ENCODE measurements at regions not wholly inside any gene's neighbourhood (a gene's known extent, or its start where the extent isn't known, plus 50 kb on each side); places are given as distances from the start of the nearest gene placed in this dataset.

- DNase-seq, result no peak
These were observed 201.0 kb upstream of the NAV2 start for GRCh38 chr11:19511413-19512183.

DNA sequence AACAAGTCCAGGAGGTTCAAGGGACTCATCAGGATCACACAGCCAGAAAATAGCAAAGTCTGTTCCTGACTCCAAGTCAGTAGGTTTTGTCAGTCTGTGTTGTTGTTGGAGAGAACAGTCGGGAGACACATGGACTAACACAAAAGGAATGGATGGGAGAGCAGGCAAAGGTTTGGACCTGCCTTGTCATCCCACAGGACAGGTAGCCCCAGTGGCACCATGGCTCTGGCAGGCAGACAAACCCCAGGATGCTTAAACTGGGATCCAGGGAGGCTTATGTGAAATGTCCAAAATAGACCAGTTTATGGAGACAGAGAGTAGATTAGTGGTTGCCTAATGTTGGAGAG lies 201.6 kb upstream of the NAV2 start:
- no peak for DNase-seq

DNA sequence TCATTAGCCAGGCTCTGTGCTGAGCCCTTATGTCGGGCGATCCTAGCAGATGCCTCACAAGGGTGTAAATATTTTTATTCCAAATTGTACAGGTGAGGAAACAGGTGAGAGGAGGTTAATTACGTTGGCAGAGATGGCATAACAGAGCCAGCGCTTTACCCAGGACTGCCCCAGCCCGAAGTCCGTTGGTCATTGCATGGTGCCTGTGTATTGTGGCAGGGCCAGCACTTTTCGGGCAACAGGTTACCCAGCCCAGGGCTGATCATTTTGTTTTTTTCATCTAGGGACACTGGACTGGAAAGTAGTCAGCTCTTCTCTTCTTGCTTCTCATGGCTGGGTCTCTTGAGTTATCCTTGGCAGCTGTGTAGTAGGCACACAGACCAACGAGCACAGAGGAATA lies 202.2 kb upstream of the NAV2 start:
- DNase-seq, result no peak

DNA sequence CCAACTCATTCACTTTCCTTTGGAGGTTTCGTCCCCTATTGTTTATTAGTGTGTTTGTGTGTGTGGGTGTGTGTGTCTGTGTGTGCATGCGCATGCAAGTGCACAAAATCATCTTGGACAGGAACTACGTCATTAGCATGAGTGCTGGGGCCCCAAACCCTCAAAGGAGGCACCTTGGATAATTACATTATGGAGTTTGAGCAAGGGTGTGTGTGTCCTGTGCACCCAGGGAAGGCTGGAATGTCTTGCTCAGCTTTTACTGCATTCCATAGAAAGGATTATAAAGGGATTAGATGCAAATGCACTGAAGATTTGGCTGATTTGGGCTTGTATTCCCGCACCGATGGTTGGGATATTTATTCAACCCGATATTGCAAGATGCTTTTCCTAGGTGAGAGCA lies 203.4 kb upstream of the NAV2 start:
- no peak for DNase-seq

- peak in 1 of 2 donors; percentile 0 for DNase-seq
These were observed 204.5 kb upstream of the NAV2 start for GRCh38 chr11:19508165-19508564.

DNA sequence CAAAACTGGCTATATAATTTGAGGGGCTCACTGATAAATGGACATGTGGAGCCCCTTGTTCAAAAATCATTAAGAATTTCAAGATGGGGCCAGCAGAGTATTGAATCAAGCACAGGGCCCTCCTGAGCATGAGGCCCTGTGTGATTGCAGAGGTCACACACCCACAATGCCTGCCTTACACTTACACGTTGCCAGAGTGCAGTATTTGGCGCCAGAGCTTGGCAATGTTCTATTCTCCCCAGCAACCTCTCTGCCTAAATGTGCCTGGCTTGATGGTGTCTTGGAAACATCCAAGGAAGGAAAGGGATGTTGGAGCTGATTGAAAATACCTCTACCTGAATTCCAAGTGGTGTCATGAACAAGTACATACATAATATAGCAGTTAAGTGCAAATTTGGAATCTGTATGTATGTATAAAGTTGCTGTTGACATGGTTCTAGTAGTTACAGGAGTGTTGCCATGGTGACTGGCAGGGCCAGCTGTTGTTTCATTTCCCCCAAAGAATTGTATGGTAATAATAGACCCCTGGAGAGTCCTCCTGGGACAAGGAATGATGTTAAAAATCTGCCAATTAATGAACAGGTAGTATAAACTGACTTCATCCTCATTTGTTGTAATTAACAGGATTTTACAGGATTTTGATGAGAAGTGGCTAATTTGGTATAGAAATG lies 205.7 kb upstream of the NAV2 start:
- no peak for DNase-seq

- no peak for DNase-seq
These were observed 209.9 kb upstream of the NAV2 start for GRCh38 chr11:19502691-19503253.

DNA sequence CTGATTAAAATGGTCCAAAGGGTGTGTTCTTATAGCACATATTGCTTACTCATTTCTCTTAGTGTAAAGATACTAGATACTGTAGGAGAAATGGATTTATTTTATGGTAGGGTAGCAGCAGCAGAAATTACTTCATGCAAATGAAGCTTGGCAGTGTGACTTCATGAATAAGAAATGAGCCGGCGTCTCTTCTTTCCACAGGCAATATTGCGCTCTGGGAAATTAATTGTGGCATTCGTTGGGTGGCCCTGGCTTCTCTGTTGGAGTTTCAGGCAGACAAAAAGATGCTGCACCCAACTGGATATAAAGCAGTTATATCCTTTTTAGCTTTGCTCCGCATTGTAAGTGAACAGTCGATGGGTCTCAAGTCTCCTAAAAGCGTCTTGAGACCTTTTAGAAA lies 211.0 kb upstream of the NAV2 start:
- DNase-seq, result no peak

GRCh38 chr11:19499999-19500398 lies 212.6 kb upstream of the NAV2 start:
- no peak for DNase-seq

GRCh38 chr11:19499026-19499669 lies 213.5 kb upstream of the NAV2 start:
- DNase-seq, result no peak

DNA sequence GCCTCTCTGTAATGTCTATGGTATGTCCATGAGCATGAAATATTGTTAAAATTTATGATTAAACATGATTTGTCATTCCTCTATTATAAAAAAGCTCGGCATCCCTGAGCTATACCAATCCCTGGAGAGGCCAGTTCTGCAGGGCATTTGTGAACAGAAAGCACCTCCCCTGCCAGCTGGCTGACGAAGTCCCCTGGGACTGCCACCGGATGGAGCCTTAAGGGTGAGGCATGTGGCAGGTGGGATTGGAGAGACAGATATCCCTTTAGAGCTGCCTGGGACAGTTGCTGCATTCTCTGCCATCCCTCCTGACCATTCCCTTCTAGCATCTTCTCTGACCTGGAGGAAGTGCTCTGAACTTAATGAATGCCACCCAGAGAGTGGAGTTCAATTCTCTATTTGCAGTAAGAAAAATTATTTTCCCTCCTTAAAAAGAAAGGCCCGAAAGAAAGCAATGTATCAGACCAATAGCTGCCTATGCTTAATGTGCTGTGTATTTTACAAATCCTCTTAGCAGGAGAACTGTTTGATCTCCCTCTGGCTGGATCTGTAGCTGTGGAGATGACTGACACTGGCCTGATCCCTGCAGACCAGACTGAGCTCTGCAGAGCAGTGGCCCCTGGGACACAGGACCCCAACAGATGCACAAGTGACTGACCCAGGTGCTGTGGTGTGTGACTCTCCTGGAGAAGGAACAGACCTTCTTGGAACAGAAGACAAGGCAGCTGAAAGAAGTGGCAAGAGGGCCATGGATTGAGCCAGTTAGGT lies 219.0 kb upstream of the NAV2 start:
- DNase-seq, result no peak

- DNase-seq, result no peak
These were observed 230.1 kb upstream of the NAV2 start for GRCh38 chr11:19482319-19483100.

GRCh38 chr11:19480540-19480939 lies 232.1 kb upstream of the NAV2 start:
- no peak for DNase-seq

- no peak for DNase-seq
These were observed 233.7 kb upstream of the NAV2 start for GRCh38 chr11:19478891-19479290.

DNA sequence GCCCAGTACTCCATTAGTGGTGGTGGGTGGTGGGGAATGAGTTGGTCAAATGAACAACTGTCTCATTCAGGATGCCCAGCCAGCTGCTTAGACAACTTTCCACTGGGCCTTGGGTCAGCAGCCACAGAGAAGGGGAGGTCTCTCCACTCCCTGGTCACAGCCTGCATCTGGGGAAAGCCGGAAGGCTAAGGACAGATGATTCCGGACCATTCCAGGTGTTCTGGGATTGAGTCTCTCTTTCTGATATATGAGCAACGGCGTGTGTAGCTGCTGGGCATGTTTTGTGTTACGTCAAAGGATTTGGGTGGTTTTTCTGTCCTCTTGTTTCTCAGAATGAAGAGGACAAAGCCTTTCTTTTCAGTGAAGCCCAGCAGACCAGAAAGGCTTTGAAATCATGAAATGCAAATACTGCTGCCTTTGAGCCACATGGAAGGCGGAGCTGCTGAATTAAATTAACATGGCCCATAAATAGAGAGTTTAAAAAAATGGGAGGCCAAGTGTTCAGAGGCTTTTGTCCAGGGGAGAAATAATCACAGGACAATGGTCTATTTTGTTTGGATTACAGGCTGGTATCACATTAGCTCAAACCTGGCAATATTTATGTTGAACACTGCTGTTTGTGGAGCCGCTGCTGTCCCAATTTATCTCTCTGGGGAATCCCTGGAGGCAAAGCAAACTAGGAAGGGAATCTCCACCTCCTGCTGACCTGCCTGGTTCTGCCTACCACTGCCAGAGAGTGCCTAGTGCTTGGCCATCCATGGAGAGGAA lies 234.4 kb upstream of the E2F8 start:
- DNase-seq, result no peak

DNA sequence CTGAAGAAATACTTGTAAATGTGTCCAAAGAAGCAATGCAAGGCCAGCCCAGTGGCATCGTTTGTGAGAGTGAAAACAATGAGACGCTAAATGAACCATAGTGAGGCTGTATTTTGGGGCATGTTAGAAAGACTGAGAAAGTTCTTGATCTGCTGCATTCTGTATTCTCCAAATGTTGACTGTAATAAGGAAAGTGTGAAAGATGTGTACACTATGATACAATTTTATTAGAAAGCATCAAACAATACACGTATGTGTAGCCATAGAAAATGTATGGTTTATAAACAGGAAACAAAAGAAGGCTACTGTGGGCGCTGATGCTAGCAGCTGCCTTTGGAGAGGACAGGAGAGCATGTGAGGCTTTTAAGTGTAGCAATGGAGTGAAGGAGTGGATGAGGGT lies 233.5 kb upstream of the E2F8 start:
- no peak for DNase-seq

DNA sequence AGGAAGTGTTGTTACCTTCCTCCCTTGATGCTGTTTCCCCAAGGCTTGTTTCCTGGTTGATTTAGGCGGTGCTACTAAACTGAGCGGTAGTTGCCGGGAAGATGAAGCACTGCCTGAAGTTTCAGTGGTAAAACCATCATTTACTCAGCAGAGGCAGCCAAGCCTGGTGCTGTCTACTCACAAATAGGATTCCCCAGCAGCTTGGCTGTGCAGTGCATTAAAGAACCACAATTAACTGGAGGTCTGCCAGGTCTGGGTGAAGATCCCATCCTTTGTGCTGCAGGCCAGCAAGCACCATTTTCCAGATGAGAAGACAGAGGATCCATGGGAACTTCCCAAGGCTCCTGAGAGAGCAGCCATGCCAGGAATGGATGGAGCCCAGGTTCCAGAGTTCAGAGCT lies 231.9 kb upstream of the E2F8 start:
- DNase-seq, result no peak

- DNase-seq, result no peak
These were observed 227.2 kb upstream of the E2F8 start for GRCh38 chr11:19467904-19468303.

GRCh38 chr11:19466314-19466713 lies 225.6 kb upstream of the E2F8 start:
- no peak for DNase-seq

GRCh38 chr11:19463976-19464375 lies 223.2 kb upstream of the E2F8 start:
- DNase-seq, result no peak

DNA sequence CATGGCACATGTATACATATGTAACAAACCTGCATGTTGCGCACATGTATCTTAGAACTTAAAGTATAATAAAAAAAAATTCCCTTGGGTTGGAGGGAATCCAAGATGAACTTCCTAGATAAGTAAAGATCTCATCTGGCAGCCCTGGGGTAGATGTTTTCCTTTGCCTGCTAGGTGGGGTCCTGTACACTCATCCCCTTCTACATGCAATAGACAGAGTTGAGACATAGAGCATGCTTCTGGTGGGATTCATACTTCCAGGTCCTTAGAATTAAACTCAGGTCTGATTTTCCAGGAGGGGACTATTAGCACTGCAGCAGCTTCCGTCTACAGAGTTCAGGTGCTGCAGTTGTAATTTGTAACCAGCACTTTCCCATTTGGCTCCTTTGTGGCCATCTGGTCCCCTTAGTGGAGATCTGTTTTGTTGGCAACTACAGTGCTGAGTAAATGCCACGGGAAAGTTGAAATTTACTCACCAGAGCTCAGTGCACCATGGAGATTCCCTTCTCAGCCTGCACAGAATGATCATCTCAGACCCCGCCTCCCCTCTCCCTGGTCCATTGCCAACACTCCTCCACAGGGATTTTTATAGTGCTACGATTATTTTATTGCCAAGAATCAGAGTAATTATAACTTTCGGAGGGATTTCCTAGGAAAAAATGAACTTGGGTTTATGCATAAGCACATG lies 220.1 kb upstream of the E2F8 start:
- no peak for DNase-seq

Data from inflammatory macrophage treated with lipopolysaccharide for 1 hour (primary cell).